ENCODE measurements at regions not wholly inside any gene's neighbourhood (a gene's known extent, or its start where the extent isn't known, plus 50 kb on each side); places are given as distances from the start of the nearest gene placed in this dataset.
"Not testable (repeated sequence)": the region's sequence is repeated elsewhere in the genome, so short reads cannot be mapped to it uniquely, and the experiment has no call there.

DNA sequence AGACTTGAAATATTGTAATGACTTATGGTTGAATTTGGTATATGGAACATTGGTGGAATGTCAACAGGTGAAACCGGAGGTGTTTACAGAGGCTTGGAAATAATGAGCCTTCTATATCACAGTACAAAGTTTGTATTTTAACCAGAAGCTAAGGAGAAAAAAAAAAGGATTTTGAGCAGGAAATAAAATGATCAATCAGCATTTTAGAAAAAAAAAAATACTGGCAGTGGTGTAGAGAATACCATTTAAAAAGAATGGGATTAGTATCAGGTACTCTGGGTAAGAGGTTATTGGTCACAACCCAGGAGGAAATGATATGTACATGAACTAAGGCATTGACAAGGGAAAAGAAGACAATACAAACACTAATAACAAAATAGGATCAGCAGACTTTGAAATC lies 587.1 kb upstream of the HTR2C start:
- no peak overlapping the region for H3K4me3 ChIP-seq (ENCODE audit: low read length)
- no peak overlapping the region for H2BK15ac ChIP-seq (replicated peaks; ENCODE audit: low read depth)
- no peaks in the 10 kb centered on the region for H3K79me2 ChIP-seq (ENCODE audit: control insufficient read depth, insufficient read depth, low read length)
- H2BK120ac ChIP-seq (ENCODE audit: low read depth, low read length): no peak overlapping the region
- H3K36me3 ChIP-seq (ENCODE audit: control insufficient read depth, insufficient read depth, low read length): no peaks in the 10 kb centered on the region
- H3K56ac ChIP-seq (ENCODE audit: low read length): no peak overlapping the region
- H4K5ac ChIP-seq (ENCODE audit: low read length): no peak overlapping the region
- no peak overlapping the region for H3K23ac ChIP-seq (ENCODE audit: low read length)
- H3K27ac ChIP-seq (ENCODE audit: low read depth, low read length): no peak overlapping the region
- H2BK5ac ChIP-seq (ENCODE audit: low read length): no peak overlapping the region
- no peak overlapping the region for H4K8ac ChIP-seq (ENCODE audit: low read depth, low read length)
- H3K4me1 ChIP-seq (ENCODE audit: control insufficient read depth, low read depth, low read length): no peaks in the 10 kb centered on the region
- no peak overlapping the region for H3K9ac ChIP-seq (ENCODE audit: low read length)
- H3K18ac ChIP-seq (ENCODE audit: low read length): no peak overlapping the region
- H3K4me2 ChIP-seq (ENCODE audit: low read length): no peak overlapping the region
- no CpG with 5 or more reads among the region's 1 CpG for WGBS (ENCODE audit: extremely low coverage, insufficient coverage, low lambda C conversion rate)
- H3K79me1 ChIP-seq (ENCODE audit: low read length): no peaks in the 10 kb centered on the region
- no peak overlapping the region for H2AK5ac ChIP-seq (ENCODE audit: low read length)
- no peak overlapping the region for H3K4ac ChIP-seq (ENCODE audit: low read depth, low read length)
- H3K27me3 ChIP-seq (ENCODE audit: insufficient read depth, low read length, poor library complexity): no peaks in the 10 kb centered on the region
- no peak for DNase-seq

DNA sequence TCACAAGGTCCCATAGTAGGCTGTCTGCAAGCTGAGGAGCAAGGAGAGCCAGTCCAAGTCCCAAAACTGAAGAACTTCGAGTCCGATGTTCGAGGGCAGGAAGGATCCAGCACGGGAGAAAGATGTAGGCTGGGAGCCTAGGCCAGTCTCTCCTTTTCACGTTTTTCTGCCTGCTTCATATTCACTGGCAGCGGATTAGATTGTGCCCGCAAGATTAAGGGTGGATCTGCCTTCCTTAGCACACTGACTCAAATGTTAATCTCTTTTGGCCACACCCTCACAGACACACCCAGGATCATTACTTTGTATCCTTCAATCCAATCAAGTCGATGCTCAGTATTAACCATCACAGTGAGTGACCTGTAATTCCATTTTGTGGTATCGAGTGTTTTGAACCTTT lies 592.2 kb upstream of the HTR2C start:
- H2BK15ac ChIP-seq (replicated peaks; ENCODE audit: low read depth); H3K4me2 ChIP-seq (ENCODE audit: low read length); H2BK120ac ChIP-seq (ENCODE audit: low read depth, low read length); H4K5ac ChIP-seq (ENCODE audit: low read length); H3K56ac ChIP-seq (ENCODE audit: low read length); H2AK5ac ChIP-seq (ENCODE audit: low read length); H3K79me2 ChIP-seq (ENCODE audit: control insufficient read depth, insufficient read depth, low read length); H3K4me3 ChIP-seq (ENCODE audit: low read length); H3K79me1 ChIP-seq (ENCODE audit: low read length); H3K4ac ChIP-seq (ENCODE audit: low read depth, low read length); H3K18ac ChIP-seq (ENCODE audit: low read length); H3K36me3 ChIP-seq (ENCODE audit: control insufficient read depth, insufficient read depth, low read length); H3K27me3 ChIP-seq (ENCODE audit: insufficient read depth, low read length, poor library complexity); H4K8ac ChIP-seq (ENCODE audit: low read depth, low read length); H3K9ac ChIP-seq (ENCODE audit: low read length); DNase-seq; H3K23ac ChIP-seq (ENCODE audit: low read length); H2BK5ac ChIP-seq (ENCODE audit: low read length); H3K27ac ChIP-seq (ENCODE audit: low read depth, low read length); H3K4me1 ChIP-seq (ENCODE audit: control insufficient read depth, low read depth, low read length): not testable (repeated sequence)
- no CpG with 5 or more reads among the region's 9 CpGs for WGBS (ENCODE audit: extremely low coverage, insufficient coverage, low lambda C conversion rate)

DNA sequence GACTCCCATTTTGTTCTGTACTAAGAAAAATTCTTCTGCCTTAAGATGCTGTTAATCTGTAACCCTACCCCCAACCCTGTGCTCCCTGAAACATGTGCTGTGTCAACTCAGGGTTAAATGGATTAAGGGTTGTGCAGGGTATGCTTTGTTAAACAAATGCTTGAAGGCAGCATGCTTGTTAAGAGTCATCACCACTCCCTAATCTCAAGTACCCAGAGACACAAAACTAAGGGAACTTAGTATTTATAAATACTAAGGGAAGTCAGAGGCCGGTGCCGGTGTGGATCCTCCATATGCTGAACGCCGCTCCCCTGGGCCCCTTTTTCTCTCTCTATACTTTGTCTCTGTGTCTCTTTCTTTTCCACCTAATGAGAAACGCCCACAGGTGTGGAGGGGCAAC lies 593.2 kb upstream of the HTR2C start:
- H3K56ac ChIP-seq (ENCODE audit: low read length); H3K9ac ChIP-seq (ENCODE audit: low read length); H2AK5ac ChIP-seq (ENCODE audit: low read length); H2BK5ac ChIP-seq (ENCODE audit: low read length); H3K4me1 ChIP-seq (ENCODE audit: control insufficient read depth, low read depth, low read length); H2BK120ac ChIP-seq (ENCODE audit: low read depth, low read length); H3K18ac ChIP-seq (ENCODE audit: low read length); H3K27ac ChIP-seq (ENCODE audit: low read depth, low read length); H4K8ac ChIP-seq (ENCODE audit: low read depth, low read length); H2BK15ac ChIP-seq (replicated peaks; ENCODE audit: low read depth); H3K36me3 ChIP-seq (ENCODE audit: control insufficient read depth, insufficient read depth, low read length); H3K27me3 ChIP-seq (ENCODE audit: insufficient read depth, low read length, poor library complexity); H3K4me2 ChIP-seq (ENCODE audit: low read length); H3K4me3 ChIP-seq (ENCODE audit: low read length); H3K4ac ChIP-seq (ENCODE audit: low read depth, low read length); H3K23ac ChIP-seq (ENCODE audit: low read length); H3K79me2 ChIP-seq (ENCODE audit: control insufficient read depth, insufficient read depth, low read length); H3K79me1 ChIP-seq (ENCODE audit: low read length); H4K5ac ChIP-seq (ENCODE audit: low read length): not testable (repeated sequence)
- no CpG with 5 or more reads among the region's 5 CpGs for WGBS (ENCODE audit: extremely low coverage, insufficient coverage, low lambda C conversion rate)
- peak; percentile 48 for DNase-seq

DNA sequence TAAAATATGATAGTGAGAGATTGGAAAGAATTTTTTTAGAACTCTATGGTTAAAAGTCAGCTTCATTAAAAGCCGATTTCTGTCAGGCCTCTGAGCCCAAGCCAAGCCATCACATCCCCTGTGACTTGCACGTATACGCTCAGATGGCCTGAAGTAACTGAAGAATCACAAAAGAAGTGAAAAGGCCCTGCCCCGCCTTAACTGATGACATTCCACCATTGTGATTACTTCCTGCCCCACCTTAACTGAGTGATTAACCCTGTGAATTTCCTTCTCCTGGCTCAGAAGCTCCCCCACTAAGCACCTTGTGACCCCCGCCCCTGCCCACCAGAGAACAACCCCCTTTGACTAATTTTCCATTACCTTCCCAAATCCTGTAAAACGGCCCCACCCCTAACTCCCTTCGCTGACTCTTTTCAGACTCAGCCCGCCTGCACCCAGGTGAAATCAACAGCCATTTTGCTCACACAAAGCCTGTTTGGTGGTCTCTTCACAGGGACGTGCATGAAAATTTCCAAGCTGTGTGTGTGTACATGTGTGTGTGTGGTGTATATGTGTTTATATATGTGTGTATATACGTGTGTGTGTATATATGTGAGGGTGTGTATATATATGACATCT lies 595.5 kb upstream of the HTR2C start:
- peak; percentile 64 for DNase-seq

DNA sequence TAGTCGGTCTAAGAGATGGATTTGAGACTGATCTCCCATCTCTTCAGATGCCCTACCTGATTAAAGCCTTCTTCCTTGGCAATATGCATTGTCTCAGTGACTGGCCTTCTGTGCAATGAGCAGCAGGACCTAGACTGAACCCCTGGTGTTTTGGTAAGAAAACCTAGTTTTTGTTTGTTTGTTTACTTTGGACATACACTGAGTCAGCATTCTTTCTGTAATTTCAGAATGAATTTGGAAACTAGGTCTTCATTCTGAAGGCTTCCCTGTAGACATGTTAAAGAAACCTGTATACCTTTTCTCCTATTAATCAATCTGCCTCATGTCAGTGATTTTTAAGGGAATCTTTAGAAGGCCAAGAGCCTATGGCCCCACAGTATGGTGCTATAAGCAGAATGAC lies 597.5 kb upstream of the HTR2C start:
- no peak overlapping the region for H2BK15ac ChIP-seq (replicated peaks; ENCODE audit: low read depth)
- H3K4me2 ChIP-seq (ENCODE audit: low read length): no peak overlapping the region
- no peaks in the 10 kb centered on the region for H3K4me1 ChIP-seq (ENCODE audit: control insufficient read depth, low read depth, low read length)
- H2BK5ac ChIP-seq (ENCODE audit: low read length): no peak overlapping the region
- H3K79me2 ChIP-seq (ENCODE audit: control insufficient read depth, insufficient read depth, low read length): no peaks in the 10 kb centered on the region
- H3K9ac ChIP-seq (ENCODE audit: low read length): no peak overlapping the region
- no peak overlapping the region for H2AK5ac ChIP-seq (ENCODE audit: low read length)
- H3K36me3 ChIP-seq (ENCODE audit: control insufficient read depth, insufficient read depth, low read length): no peaks in the 10 kb centered on the region
- no peak for DNase-seq
- no peak overlapping the region for H4K5ac ChIP-seq (ENCODE audit: low read length)
- H3K27ac ChIP-seq (ENCODE audit: low read depth, low read length): no peak overlapping the region
- H3K18ac ChIP-seq (ENCODE audit: low read length): no peak overlapping the region
- no peaks in the 10 kb centered on the region for H3K27me3 ChIP-seq (ENCODE audit: insufficient read depth, low read length, poor library complexity)
- WGBS (ENCODE audit: extremely low coverage, insufficient coverage, low lambda C conversion rate): no CpG with 5 or more reads among the region's 1 CpG
- H3K56ac ChIP-seq (ENCODE audit: low read length): no peak overlapping the region
- H2BK120ac ChIP-seq (ENCODE audit: low read depth, low read length): no peak overlapping the region
- no peak overlapping the region for H4K8ac ChIP-seq (ENCODE audit: low read depth, low read length)
- H3K23ac ChIP-seq (ENCODE audit: low read length): no peak overlapping the region
- H3K4me3 ChIP-seq (ENCODE audit: low read length): no peak overlapping the region
- H3K79me1 ChIP-seq (ENCODE audit: low read length): no peaks in the 10 kb centered on the region
- no peak overlapping the region for H3K4ac ChIP-seq (ENCODE audit: low read depth, low read length)

More for the DNA sequence above, 595.5 kb upstream of the HTR2C start:
- not testable (repeated sequence) for H3K79me2 ChIP-seq (ENCODE audit: control insufficient read depth, insufficient read depth, low read length); H3K27ac ChIP-seq (ENCODE audit: low read depth, low read length); H2BK5ac ChIP-seq (ENCODE audit: low read length); H3K4me1 ChIP-seq (ENCODE audit: control insufficient read depth, low read depth, low read length); H2BK120ac ChIP-seq (ENCODE audit: low read depth, low read length); H4K5ac ChIP-seq (ENCODE audit: low read length); H3K4me3 ChIP-seq (ENCODE audit: low read length); H2BK15ac ChIP-seq (replicated peaks; ENCODE audit: low read depth); H3K36me3 ChIP-seq (ENCODE audit: control insufficient read depth, insufficient read depth, low read length); H3K56ac ChIP-seq (ENCODE audit: low read length); H3K79me1 ChIP-seq (ENCODE audit: low read length); H3K9ac ChIP-seq (ENCODE audit: low read length); H3K4ac ChIP-seq (ENCODE audit: low read depth, low read length); H2AK5ac ChIP-seq (ENCODE audit: low read length); H3K18ac ChIP-seq (ENCODE audit: low read length); H4K8ac ChIP-seq (ENCODE audit: low read depth, low read length); H3K4me2 ChIP-seq (ENCODE audit: low read length); H3K23ac ChIP-seq (ENCODE audit: low read length); H3K27me3 ChIP-seq (ENCODE audit: insufficient read depth, low read length, poor library complexity)
- no CpG with 5 or more reads among the region's 10 CpGs for WGBS (ENCODE audit: extremely low coverage, insufficient coverage, low lambda C conversion rate)

DNA sequence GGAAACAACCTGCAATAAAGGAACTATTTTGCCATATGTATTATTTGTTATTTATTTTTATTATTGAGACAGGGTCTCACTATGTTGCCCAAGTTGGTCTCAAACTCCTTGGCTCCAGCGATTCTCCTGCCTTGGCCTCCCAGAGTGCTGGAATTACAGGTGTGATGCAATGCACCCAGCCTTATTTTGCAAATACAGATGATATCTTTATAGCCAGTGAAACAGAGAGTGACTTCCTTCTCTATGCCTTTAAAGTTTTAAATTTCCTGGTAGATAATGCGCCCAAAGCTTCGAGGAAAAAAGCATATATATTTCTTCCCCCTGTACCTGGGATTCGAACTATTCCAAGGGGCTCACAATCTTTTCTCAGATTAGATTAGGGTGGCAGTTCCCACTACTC lies 601.1 kb upstream of the HTR2C start:
- no peaks in the 10 kb centered on the region for H3K79me2 ChIP-seq (ENCODE audit: control insufficient read depth, insufficient read depth, low read length)
- H3K4ac ChIP-seq (ENCODE audit: low read depth, low read length): no peak overlapping the region
- H2BK15ac ChIP-seq (replicated peaks; ENCODE audit: low read depth): no peak overlapping the region
- H3K4me1 ChIP-seq (ENCODE audit: control insufficient read depth, low read depth, low read length): no peaks in the 10 kb centered on the region
- no peaks in the 10 kb centered on the region for H3K27me3 ChIP-seq (ENCODE audit: insufficient read depth, low read length, poor library complexity)
- no peak overlapping the region for H4K8ac ChIP-seq (ENCODE audit: low read depth, low read length)
- no CpG with 5 or more reads among the region's 4 CpGs for WGBS (ENCODE audit: extremely low coverage, insufficient coverage, low lambda C conversion rate)
- H2BK120ac ChIP-seq (ENCODE audit: low read depth, low read length): no peak overlapping the region
- H2BK5ac ChIP-seq (ENCODE audit: low read length): no peak overlapping the region
- H3K23ac ChIP-seq (ENCODE audit: low read length): no peak overlapping the region
- H3K4me3 ChIP-seq (ENCODE audit: low read length): no peak overlapping the region
- no peaks in the 10 kb centered on the region for H3K36me3 ChIP-seq (ENCODE audit: control insufficient read depth, insufficient read depth, low read length)
- H3K79me1 ChIP-seq (ENCODE audit: low read length): no peaks in the 10 kb centered on the region
- no peak overlapping the region for H4K5ac ChIP-seq (ENCODE audit: low read length)
- DNase-seq: no peak
- H3K18ac ChIP-seq (ENCODE audit: low read length): no peak overlapping the region
- no peak overlapping the region for H2AK5ac ChIP-seq (ENCODE audit: low read length)
- no peak overlapping the region for H3K27ac ChIP-seq (ENCODE audit: low read depth, low read length)
- H3K56ac ChIP-seq (ENCODE audit: low read length): no peak overlapping the region
- no peak overlapping the region for H3K9ac ChIP-seq (ENCODE audit: low read length)
- no peak overlapping the region for H3K4me2 ChIP-seq (ENCODE audit: low read length)

Data from mesendoderm (in vitro differentiated cells).